ENCODE measurements at regions not wholly inside any gene's neighbourhood (a gene's known extent, or its start where the extent isn't known, plus 50 kb on each side); places are given as distances from the start of the nearest gene placed in this dataset.

GRCh38 chr1:21357161-21357560 is 66.9 kb upstream of the ECE1 start:
- Mint-ChIP-seq H3K27me3 (no peaks in the 10 kb centered on the region), H3K9me3 (no peaks in the 10 kb centered on the region), H3K4me1 (ENCODE audit: low read depth) (peaks cover 4% of the 10 kb centered on the region), H3K27ac (no peak overlapping the region), H3K4me3 (no peak overlapping the region), H3K36me3 (ENCODE audit: low read depth) (no peaks in the 10 kb centered on the region)

GRCh38 chr1:21355956-21356355 is 65.7 kb upstream of the ECE1 start:
- H3K9me3 Mint-ChIP-seq: no peaks in the 10 kb centered on the region
- no peaks in the 10 kb centered on the region for H3K27me3 Mint-ChIP-seq
- H3K4me3 Mint-ChIP-seq: no peak overlapping the region
- no peak overlapping the region for H3K27ac Mint-ChIP-seq
- peaks cover 4% of the 10 kb centered on the region for H3K4me1 Mint-ChIP-seq (ENCODE audit: low read depth)
- H3K36me3 Mint-ChIP-seq (ENCODE audit: low read depth): no peaks in the 10 kb centered on the region

GRCh38 chr1:21352586-21352985 is 62.3 kb upstream of the ECE1 start:
- no peaks in the 10 kb centered on the region for H3K27me3 Mint-ChIP-seq
- peaks cover 4% of the 10 kb centered on the region for H3K4me1 Mint-ChIP-seq (ENCODE audit: low read depth)
- no peak overlapping the region for H3K27ac Mint-ChIP-seq
- no peaks in the 10 kb centered on the region for H3K9me3 Mint-ChIP-seq
- no peaks in the 10 kb centered on the region for H3K36me3 Mint-ChIP-seq (ENCODE audit: low read depth)
- no peak overlapping the region for H3K4me3 Mint-ChIP-seq

GRCh38 chr1:21351901-21352300 is 61.6 kb upstream of the ECE1 start:
- H3K9me3 Mint-ChIP-seq: no peaks in the 10 kb centered on the region
- peaks cover 4% of the 10 kb centered on the region for H3K4me1 Mint-ChIP-seq (ENCODE audit: low read depth)
- no peaks in the 10 kb centered on the region for H3K36me3 Mint-ChIP-seq (ENCODE audit: low read depth)
- no peaks in the 10 kb centered on the region for H3K27me3 Mint-ChIP-seq
- no peak overlapping the region for H3K4me3 Mint-ChIP-seq
- no peak overlapping the region for H3K27ac Mint-ChIP-seq

GRCh38 chr1:21350202-21350885 is 60.1 kb upstream of the ECE1 start:
- Mint-ChIP-seq H3K27ac (no peak overlapping the region), H3K9me3 (no peaks in the 10 kb centered on the region), H3K27me3 (no peaks in the 10 kb centered on the region), H3K4me1 (ENCODE audit: low read depth) (no peaks in the 10 kb centered on the region), H3K4me3 (no peak overlapping the region), H3K36me3 (ENCODE audit: low read depth) (no peaks in the 10 kb centered on the region)

GRCh38 chr1:21349693-21350092 is 59.4 kb upstream of the ECE1 start:
- Mint-ChIP-seq H3K27me3 (no peaks in the 10 kb centered on the region), H3K27ac (no peak overlapping the region), H3K36me3 (ENCODE audit: low read depth) (no peaks in the 10 kb centered on the region), H3K4me1 (ENCODE audit: low read depth) (no peaks in the 10 kb centered on the region), H3K9me3 (no peaks in the 10 kb centered on the region), H3K4me3 (no peak overlapping the region)

GRCh38 chr1:21347072-21347581 is 56.9 kb upstream of the ECE1 start:
- peaks cover 21% of the 10 kb centered on the region for H3K4me1 Mint-ChIP-seq (ENCODE audit: low read depth)
- H3K9me3 Mint-ChIP-seq: no peaks in the 10 kb centered on the region
- peaks cover 18% of the 10 kb centered on the region for H3K36me3 Mint-ChIP-seq (ENCODE audit: low read depth)

GRCh38 chr1:21346365-21347071 is 56.3 kb upstream of the ECE1 start:
- H3K9me3 Mint-ChIP-seq: no peaks in the 10 kb centered on the region
- H3K4me1 Mint-ChIP-seq (ENCODE audit: low read depth): peaks cover 28% of the 10 kb centered on the region
- no peak overlapping the region for H3K4me3 Mint-ChIP-seq
- no peak overlapping the region for H3K27ac Mint-ChIP-seq
- H3K36me3 Mint-ChIP-seq (ENCODE audit: low read depth): peaks cover 19% of the 10 kb centered on the region
- no peaks in the 10 kb centered on the region for H3K27me3 Mint-ChIP-seq

More at GRCh38 chr1:21347072-21347581, 56.9 kb upstream of the ECE1 start:
- Mint-ChIP-seq H3K27me3 (no peaks in the 10 kb centered on the region), H3K27ac (no peak overlapping the region), H3K4me3 (no peak overlapping the region)

GRCh38 chr1:21344750-21345443 is 54.6 kb upstream of the ECE1 start:
- peaks cover 41% of the 10 kb centered on the region for H3K4me1 Mint-ChIP-seq (ENCODE audit: low read depth)
- no peaks in the 10 kb centered on the region for H3K9me3 Mint-ChIP-seq
- peak overlapping the region; percentile 93 for H3K4me3 Mint-ChIP-seq
- H3K27ac Mint-ChIP-seq: peak overlapping the region; percentile 91
- peaks cover 33% of the 10 kb centered on the region for H3K36me3 Mint-ChIP-seq (ENCODE audit: low read depth)
- H3K27me3 Mint-ChIP-seq: no peaks in the 10 kb centered on the region

GRCh38 chr1:21344098-21344749 is 54.0 kb upstream of the ECE1 start:
- Mint-ChIP-seq H3K4me1 (ENCODE audit: low read depth) (peaks cover 48% of the 10 kb centered on the region), H3K4me3 (peak overlapping the region; percentile 93), H3K9me3 (no peaks in the 10 kb centered on the region), H3K27me3 (no peaks in the 10 kb centered on the region), H3K27ac (peak overlapping the region; percentile 91), H3K36me3 (ENCODE audit: low read depth) (peaks cover 37% of the 10 kb centered on the region)

GRCh38 chr1:21342961-21343838 is 52.9 kb upstream of the ECE1 start:
- H3K36me3 Mint-ChIP-seq (ENCODE audit: low read depth): peaks cover 42% of the 10 kb centered on the region
- peaks cover 58% of the 10 kb centered on the region for H3K4me1 Mint-ChIP-seq (ENCODE audit: low read depth)
- no peaks in the 10 kb centered on the region for H3K27me3 Mint-ChIP-seq
- peak overlapping the region; percentile 93 for H3K4me3 Mint-ChIP-seq
- H3K9me3 Mint-ChIP-seq: no peaks in the 10 kb centered on the region
- peak overlapping the region; percentile 91 for H3K27ac Mint-ChIP-seq

- Mint-ChIP-seq H3K27me3 (no peaks in the 10 kb centered on the region), H3K4me1 (ENCODE audit: low read depth) (peaks cover 74% of the 10 kb centered on the region), H3K9me3 (no peaks in the 10 kb centered on the region), H3K27ac (peak overlapping the region; percentile 31), H3K36me3 (ENCODE audit: low read depth) (peaks cover 48% of the 10 kb centered on the region), H3K4me3 (peak overlapping the region; percentile 93)
These were observed 51.3 kb upstream of the ECE1 start for GRCh38 chr1:21341517-21342078.

- Mint-ChIP-seq H3K27me3 (no peaks in the 10 kb centered on the region), H3K4me3 (no peak overlapping the region), H3K27ac (peak overlapping the region; percentile 22), H3K36me3 (ENCODE audit: low read depth) (peaks cover 48% of the 10 kb centered on the region), H3K4me1 (ENCODE audit: low read depth) (peaks cover 80% of the 10 kb centered on the region), H3K9me3 (no peaks in the 10 kb centered on the region)
These were observed 50.8 kb upstream of the ECE1 start for GRCh38 chr1:21341022-21341421.
